ENCODE measurements at regions not wholly inside any gene's neighbourhood (a gene's known extent, or its start where the extent isn't known, plus 50 kb on each side); places are given as distances from the start of the nearest gene placed in this dataset.
"Not testable (repeated sequence)": the region's sequence is repeated elsewhere in the genome, so short reads cannot be mapped to it uniquely, and the experiment has no call there.

- H3K56ac ChIP-seq (replicated peaks; ENCODE audit: insufficient read length, low read depth, low read length); H3K36me3 ChIP-seq (ENCODE audit: control insufficient read depth in 2 of 4, insufficient read depth in 4 of 4, low read length in 3 of 4); CTCF ChIA-PET (ENCODE audit: partially characterized antibody); H2BK15ac ChIP-seq (ENCODE audit: low read length); H4K8ac ChIP-seq (ENCODE audit: extremely low read depth, insufficient read depth, low read length); DNase-seq (ENCODE audit: low read depth in 1 of 2, low spot score in 2 of 2); H2AFZ ChIP-seq (ENCODE audit: low read length); H3K18ac ChIP-seq (ENCODE audit: extremely low read depth, low read length); H3K9me3 ChIP-seq (ENCODE audit: insufficient read depth in 2 of 2, low read depth in 1 of 2, low read length in 1 of 2); H3K4me2 ChIP-seq (ENCODE audit: insufficient read depth in 1 of 2, low read depth in 2 of 2, low read length in 2 of 2); H3K79me2 ChIP-seq (ENCODE audit: control insufficient read depth in 1 of 2, insufficient read depth in 2 of 2, low read length in 2 of 2); H3K4me3 ChIP-seq (ENCODE audit: extremely low read depth in 1 of 4, insufficient read depth in 2 of 4, low read depth in 3 of 4, low read length in 4 of 4); H3K27ac ChIP-seq (ENCODE audit: low read depth, low read length); H3K23ac ChIP-seq (ENCODE audit: insufficient read length); H2BK12ac ChIP-seq (ENCODE audit: low read depth, low read length); H2BK5ac ChIP-seq (ENCODE audit: low read depth, low read length); H4K20me1 ChIP-seq (replicated peaks in 1 of 2; ENCODE audit: control insufficient read depth in 1 of 2, insufficient read depth in 2 of 2, low read length in 2 of 2); H3K23me2 ChIP-seq (ENCODE audit: low read depth, low read length); H2AK5ac ChIP-seq (ENCODE audit: low read depth, low read length); H3K4me1 ChIP-seq (replicated peaks in 1 of 4; ENCODE audit: control insufficient read depth in 3 of 4, insufficient read depth in 4 of 4, low read length in 3 of 4); H4K91ac ChIP-seq (replicated peaks; ENCODE audit: insufficient read length, low read length); H2BK20ac ChIP-seq (ENCODE audit: low read length); H3K27me3 ChIP-seq (replicated peaks in 1 of 4; ENCODE audit: control insufficient read depth in 3 of 4, extremely low read depth in 1 of 4, insufficient read depth in 3 of 4, low read length in 3 of 4); POLR2A ChIA-PET (ENCODE audit: partially characterized antibody); H3K9ac ChIP-seq (replicated peaks in 1 of 4; ENCODE audit: extremely low read depth in 1 of 4, low read depth in 3 of 4, low read length in 3 of 4); H3K4ac ChIP-seq (replicated peaks; ENCODE audit: insufficient read length, low read depth, low read length); H3K14ac ChIP-seq (ENCODE audit: insufficient read length); FAIRE-seq; H3K79me1 ChIP-seq (ENCODE audit: low read depth, low read length); H4K5ac ChIP-seq (ENCODE audit: insufficient read length, low read depth, low read length); H2BK120ac ChIP-seq (replicated peaks; ENCODE audit: low read depth, low read length): not testable (repeated sequence)
- 92% methylated on average over 6 of the region's 6 CpGs; no CpG with 5 or more reads in 1 of the 2 experiments for WGBS, 2 experiments (ENCODE audit: extremely low coverage in 1 of 2, insufficient coverage in 1 of 2, insufficient read length in 1 of 2, insufficient replicate concordance in 2 of 2, low coverage in 1 of 2, low lambda C conversion rate in 2 of 2, missing lambda C conversion rate in 1 of 2)
Observed at GRCh38 chr16:16614484-16614883, 235.5 kb downstream of the NPIPA7 start.

GRCh38 chr16:16618963-16619465 lies 240.1 kb downstream of the NPIPA7 start:
- H4K91ac ChIP-seq (replicated peaks; ENCODE audit: insufficient read length, low read length); H3K4me1 ChIP-seq (replicated peaks in 1 of 4; ENCODE audit: control insufficient read depth in 3 of 4, insufficient read depth in 4 of 4, low read length in 3 of 4); H3K79me2 ChIP-seq (ENCODE audit: control insufficient read depth in 1 of 2, insufficient read depth in 2 of 2, low read length in 2 of 2); H3K4ac ChIP-seq (replicated peaks; ENCODE audit: insufficient read length, low read depth, low read length); H3K23ac ChIP-seq (ENCODE audit: insufficient read length); H2BK120ac ChIP-seq (replicated peaks; ENCODE audit: low read depth, low read length); H3K27ac ChIP-seq (ENCODE audit: low read depth, low read length); H4K5ac ChIP-seq (ENCODE audit: insufficient read length, low read depth, low read length); H3K79me1 ChIP-seq (ENCODE audit: low read depth, low read length); POLR2A ChIA-PET (ENCODE audit: partially characterized antibody); H3K56ac ChIP-seq (replicated peaks; ENCODE audit: insufficient read length, low read depth, low read length); H3K18ac ChIP-seq (ENCODE audit: extremely low read depth, low read length); H3K23me2 ChIP-seq (ENCODE audit: low read depth, low read length); H4K8ac ChIP-seq (ENCODE audit: extremely low read depth, insufficient read depth, low read length); CTCF ChIA-PET (ENCODE audit: partially characterized antibody); H3K4me3 ChIP-seq (ENCODE audit: extremely low read depth in 1 of 4, insufficient read depth in 2 of 4, low read depth in 3 of 4, low read length in 4 of 4); DNase-seq (ENCODE audit: low read depth in 1 of 2, low spot score in 2 of 2); H4K20me1 ChIP-seq (replicated peaks in 1 of 2; ENCODE audit: control insufficient read depth in 1 of 2, insufficient read depth in 2 of 2, low read length in 2 of 2); H2AK5ac ChIP-seq (ENCODE audit: low read depth, low read length); H2BK15ac ChIP-seq (ENCODE audit: low read length); H3K14ac ChIP-seq (ENCODE audit: insufficient read length); H3K4me2 ChIP-seq (ENCODE audit: insufficient read depth in 1 of 2, low read depth in 2 of 2, low read length in 2 of 2); H2BK5ac ChIP-seq (ENCODE audit: low read depth, low read length); H3K9me3 ChIP-seq (ENCODE audit: insufficient read depth in 2 of 2, low read depth in 1 of 2, low read length in 1 of 2); FAIRE-seq; H3K9ac ChIP-seq (replicated peaks in 1 of 4; ENCODE audit: extremely low read depth in 1 of 4, low read depth in 3 of 4, low read length in 3 of 4); H3K27me3 ChIP-seq (replicated peaks in 1 of 4; ENCODE audit: control insufficient read depth in 3 of 4, extremely low read depth in 1 of 4, insufficient read depth in 3 of 4, low read length in 3 of 4); H2BK20ac ChIP-seq (ENCODE audit: low read length); H3K36me3 ChIP-seq (ENCODE audit: control insufficient read depth in 2 of 4, insufficient read depth in 4 of 4, low read length in 3 of 4); H2BK12ac ChIP-seq (ENCODE audit: low read depth, low read length); H2AFZ ChIP-seq (ENCODE audit: low read length): not testable (repeated sequence)
- no CpG with 5 or more reads among the region's 33 CpGs for WGBS, 2 experiments (ENCODE audit: extremely low coverage in 1 of 2, insufficient coverage in 1 of 2, insufficient read length in 1 of 2, insufficient replicate concordance in 2 of 2, low coverage in 1 of 2, low lambda C conversion rate in 2 of 2, missing lambda C conversion rate in 1 of 2)

All from H1 (cell line).